VCaP (cell line): ENCODE measurements at regions not wholly inside any gene's neighbourhood (a gene's known extent, or its start where the extent isn't known, plus 50 kb on each side); places are given as distances from the start of the nearest gene placed in this dataset.

ENCODE experiments used
- H3K27ac ChIP-seq: fragments of 450-650 bp; 2 replicates; pipeline ENCODE4 v1.5.1; 2017
- CTCF ChIP-seq: fragments of 450-650 bp; conservative IDR thresholded peaks from 2 replicates; pipeline ENCODE4 v1.5.1; 2017; ENCODE audit warnings: mild to moderate bottlenecking, moderate library complexity

DNA sequence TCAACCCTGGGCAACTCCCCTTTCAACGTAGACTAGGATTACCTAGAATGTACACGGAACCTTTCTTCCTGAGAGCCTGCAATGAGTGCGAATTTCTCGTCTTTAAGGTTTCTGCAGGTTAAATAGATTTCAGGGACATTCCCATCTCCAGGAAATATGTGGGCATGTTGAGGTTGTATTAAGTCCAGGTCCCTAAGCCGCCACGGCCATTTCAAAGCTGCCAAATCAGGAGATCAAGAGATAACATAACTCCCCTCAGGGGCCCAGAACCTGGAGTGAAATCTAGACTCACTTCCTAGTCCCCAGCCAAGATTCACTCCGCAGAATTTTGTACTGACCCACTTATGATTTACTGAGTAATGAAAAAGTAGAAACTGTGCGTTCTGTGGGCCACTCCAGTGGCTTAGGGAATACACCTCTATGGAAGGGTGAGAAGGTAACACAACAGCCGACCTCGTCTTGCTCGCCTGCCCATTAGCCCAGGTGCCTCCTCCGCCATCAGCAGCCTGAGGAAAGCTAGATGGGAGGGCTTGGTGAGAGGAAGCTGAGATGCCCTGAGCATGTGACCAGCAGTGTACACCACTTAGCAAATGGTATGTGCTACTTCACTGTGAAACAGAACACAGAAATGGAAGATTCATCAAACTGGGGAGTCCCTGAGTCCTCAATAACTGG, 98.5 kb upstream of the SOX1 start:
- TF ChIP-seq CTCF = no peak
- no peak overlapping the region for H3K27ac ChIP-seq

DNA sequence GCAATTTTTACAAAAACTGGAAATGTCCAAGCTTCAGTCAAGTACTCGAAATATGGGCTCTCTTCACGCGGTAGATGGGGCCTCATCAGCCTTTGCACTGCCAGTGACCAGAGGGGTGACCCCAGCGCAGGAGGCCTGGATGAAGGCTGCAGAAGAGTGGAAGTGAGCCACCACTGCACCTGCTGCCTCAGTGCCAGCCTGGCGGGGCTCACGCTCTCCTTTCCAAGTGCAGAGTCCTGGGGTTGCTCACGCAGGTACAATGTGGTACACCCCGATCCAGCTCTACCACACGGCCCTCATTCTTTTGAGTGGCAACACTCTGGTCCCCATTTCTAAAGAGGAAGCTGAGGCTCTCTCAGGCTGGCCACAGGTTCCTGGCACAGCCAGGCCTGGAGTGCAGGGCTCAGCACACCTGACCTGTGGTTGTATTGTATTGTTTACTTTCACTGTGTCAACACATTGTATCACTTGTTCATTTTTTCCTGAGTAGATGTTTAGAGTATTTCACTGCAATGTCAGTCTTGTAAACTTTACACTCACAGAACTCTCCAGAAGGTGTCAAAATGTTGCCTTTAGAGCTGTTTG, 97.3 kb upstream of the SOX1 start:
- TF ChIP-seq CTCF = no peak
- H3K27ac ChIP-seq = no peak overlapping the region

DNA sequence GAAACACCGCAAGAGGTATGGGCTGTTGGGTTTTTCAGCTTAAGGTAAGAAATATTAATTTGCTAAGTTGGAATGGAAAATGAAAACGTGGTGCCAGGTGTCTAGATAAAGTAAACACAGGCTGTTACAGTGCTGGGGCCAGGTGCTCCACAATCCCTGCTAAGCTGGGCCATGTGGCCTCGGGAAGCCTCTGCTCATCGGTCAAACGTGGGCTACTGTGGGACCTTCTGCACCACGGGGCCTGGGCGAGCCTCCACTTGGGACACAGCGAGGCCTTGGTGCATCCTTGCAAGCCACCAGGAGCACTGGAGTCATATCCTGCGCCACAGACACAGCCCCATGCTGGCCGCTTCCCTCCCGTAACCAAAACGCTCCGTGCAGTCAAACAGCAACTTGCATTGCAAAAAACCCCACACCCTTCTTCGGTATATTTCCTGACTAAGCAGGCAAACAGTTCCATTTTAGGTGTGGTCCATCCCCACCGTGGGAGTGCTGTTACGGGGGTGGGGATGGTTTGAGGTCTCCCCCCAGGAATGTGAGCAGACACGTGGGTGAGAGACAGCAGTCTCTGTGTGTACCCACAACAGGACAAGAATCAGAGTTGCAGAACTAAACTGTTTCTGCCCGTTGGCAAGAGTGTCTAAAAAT, 96.3 kb upstream of the SOX1 start:
- H3K27ac ChIP-seq = no peak overlapping the region
- TF ChIP-seq CTCF = no peak; the same call in 1 of the 2 replicates

DNA sequence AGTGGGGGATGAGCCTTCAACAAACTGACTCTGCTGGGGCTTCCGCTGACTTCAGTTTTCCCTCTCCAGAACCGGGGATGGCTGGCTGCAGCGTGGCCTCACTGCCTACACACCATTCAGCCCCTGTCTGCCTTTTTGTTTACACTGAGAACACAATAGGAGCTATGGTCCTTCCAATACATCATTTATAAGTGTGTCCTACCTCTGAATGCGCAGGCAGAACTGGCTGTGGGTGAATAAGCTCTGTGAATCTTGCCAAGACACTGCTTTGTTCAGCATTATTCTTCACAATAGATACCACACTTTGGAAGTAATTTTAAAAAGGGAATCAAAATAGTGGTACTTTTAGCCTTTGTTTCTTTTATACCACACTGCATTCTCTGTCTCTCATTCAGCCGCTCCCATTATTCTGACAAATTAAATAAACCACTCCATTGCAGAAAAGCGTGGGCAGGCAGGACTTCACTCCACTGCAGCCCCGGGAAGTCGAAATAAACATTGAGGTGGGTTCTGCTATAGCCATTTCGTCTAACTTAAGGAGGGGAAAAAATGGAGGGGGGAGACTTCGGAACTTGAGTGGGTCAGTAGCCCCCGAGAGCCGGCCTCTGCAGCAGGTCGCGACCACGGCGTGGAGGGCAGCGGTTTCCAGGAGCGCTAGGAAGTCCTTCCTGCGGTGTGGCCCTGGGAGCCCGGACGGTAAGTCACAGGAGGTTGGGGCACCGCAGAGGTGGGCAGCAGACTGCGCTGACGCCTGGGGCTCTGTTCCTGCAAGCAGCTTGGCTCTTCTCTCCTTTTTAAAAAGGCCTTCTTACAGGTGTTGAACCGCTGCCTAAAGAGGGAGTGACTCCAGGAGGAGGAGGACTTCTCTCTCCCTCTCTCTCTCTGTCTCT, 94.8 kb upstream of the SOX1 start:
- no peak for TF ChIP-seq CTCF
- no peak overlapping the region for H3K27ac ChIP-seq

- no peak overlapping the region for H3K27ac ChIP-seq
- no peak for TF ChIP-seq CTCF
Measured at GRCh38 chr13:111973186-111973585, 93.8 kb upstream of the SOX1 start.

DNA sequence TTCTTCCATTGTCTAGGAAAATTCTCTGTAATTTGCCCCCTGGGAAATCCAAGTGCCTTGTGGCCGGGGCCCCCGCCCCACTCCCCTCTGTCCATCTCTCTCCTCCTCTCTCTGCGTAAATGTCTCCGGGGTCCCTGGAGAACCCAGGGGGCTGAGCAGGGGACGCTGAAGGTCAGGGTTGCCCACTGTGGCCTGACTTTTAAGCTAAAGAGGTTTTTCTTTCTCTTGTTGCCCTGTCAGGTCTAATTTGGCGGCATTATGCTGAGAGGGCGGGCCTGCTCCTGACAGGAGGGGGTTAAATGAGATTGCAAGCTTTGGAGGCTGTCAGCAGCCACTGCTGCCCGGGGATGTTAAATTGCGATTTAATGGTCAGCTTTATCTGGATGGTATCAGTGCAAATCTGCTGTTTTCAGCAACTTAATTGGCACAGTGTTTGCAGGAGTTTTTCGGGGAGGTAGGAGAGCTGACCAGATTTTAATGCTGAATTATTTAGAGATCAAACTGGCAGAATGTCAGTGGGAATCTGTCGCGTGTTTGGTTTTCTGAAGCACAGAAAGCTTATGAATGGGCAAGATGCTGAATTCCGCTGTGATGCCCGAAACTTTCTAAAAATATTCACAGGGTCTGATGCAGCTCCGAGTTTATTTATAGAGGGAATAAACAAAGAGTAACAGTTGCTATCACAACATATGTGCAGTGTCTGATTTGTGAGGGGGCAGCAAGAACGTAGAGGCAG, 93.2 kb upstream of the SOX1 start:
- H3K27ac ChIP-seq = no peak overlapping the region
- no peak for TF ChIP-seq CTCF

DNA sequence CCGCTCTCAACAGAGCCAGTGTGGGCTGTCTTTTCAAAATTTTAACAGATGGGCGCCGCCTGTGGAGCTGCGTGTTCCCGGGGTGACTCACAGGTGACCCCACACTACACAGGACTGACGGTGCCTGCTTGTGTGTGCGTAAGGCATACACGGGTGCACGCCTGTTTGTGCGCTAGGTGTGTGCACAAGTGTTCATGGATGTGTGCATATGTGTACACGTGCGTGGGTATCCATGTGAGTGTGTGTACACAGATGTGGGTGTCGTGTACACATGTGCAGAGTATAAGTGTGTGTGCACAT, 92.7 kb upstream of the SOX1 start:
- no peak for TF ChIP-seq CTCF
- H3K27ac ChIP-seq = no peak overlapping the region
